HG03378 (cell line): ENCODE measurements at regions not wholly inside any gene's neighbourhood (a gene's known extent, or its start where the extent isn't known, plus 50 kb on each side); places are given as distances from the start of the nearest gene placed in this dataset.

Experiments used
- ATAC-seq: cut with Tn5 transposase; IDR thresholded peaks from one replicate; pipeline ENCODE4 v1.9.1; 2021; ENCODE audit warnings: mild to moderate bottlenecking, moderate library complexity; ENCODE audit not compliant: unreplicated experiment

GRCh38 chr7:96495751-96496216, 173.9 kb upstream of the SLC25A13 start:
- no peak for ATAC-seq

DNA sequence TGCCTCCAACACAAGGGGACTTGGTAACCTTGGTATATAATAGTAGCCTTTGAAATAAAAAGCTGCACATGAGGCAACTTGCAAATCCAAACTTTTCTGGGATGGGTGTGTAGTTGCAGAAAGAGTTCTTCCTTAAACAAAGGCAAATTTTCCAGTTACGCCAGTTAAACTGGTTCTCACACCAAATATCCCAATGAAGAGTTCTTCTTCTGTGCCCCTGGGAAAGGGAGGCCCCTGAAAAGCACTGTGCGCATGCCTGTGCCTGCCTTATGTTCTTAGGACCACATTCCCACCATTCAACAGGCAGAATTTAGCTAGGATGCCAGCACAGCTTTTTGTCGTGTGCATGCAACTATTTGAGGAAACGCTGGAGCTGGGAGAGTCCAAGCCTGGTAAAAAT, 164.8 kb upstream of the SLC25A13 start:
- ATAC-seq = no peak

- ATAC-seq = no peak
These were observed 162.9 kb upstream of the SLC25A13 start for GRCh38 chr7:96484845-96485244.

GRCh38 chr7:96484091-96484490, 162.2 kb upstream of the SLC25A13 start:
- no peak for ATAC-seq

DNA sequence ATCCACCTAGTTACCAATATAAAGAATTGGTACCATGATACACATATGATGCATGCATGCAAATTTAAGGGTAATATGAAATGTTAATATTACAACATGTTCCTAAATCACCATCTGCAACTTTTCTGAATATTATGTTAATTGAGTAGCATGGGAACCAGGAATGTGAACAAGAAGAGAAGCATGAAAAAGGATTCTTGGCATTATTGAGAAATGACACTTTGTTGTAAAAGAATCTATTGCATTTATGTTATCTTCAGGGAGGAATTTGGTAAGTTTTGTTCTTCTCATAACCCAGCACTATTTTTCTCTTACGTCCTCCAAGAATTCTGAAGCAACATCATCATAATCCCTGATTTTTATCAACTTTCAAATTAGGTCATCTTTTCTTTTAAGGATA, 159.9 kb upstream of the SLC25A13 start:
- ATAC-seq = no peak

GRCh38 chr7:96479015-96479645, 157.2 kb upstream of the SLC25A13 start:
- ATAC-seq = no peak

DNA sequence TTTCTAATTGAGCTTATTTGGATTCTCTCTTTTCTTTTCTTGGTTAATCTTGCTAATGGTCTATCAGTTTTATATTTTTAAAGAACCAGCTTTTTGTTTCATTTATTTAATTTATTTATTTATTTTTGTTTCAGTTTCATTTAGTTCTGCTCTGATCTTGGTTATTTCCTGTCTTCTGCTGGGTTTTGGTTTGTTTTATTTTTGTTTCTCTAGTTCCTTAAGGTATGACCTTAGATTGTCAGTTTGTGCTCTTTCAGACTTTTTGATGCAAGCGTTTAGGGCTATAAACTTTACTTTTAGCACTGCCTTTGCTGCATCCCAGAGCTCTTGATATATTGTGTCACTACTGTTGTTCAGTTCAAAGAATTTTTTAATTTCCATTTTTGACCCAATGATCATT, 149.7 kb upstream of the SLC25A13 start:
- no peak for ATAC-seq

DNA sequence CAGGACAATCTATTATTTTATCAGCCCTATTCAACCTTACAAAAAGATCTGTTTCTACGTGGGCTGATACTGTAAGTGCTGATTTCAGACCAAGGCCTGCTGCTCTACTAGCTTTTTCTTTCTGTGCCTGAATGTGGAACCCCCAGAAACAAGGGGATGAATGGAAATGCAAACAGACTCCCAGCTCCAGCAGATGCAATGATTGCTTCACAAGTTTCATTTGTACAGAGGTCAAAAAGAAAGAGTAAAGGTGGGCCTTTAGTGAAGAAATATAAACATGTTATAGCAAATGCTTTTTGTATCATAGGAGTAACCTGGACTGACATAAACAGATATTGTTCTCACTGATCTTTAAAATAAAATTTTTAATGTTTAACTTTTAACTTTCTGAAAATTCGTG, 130.2 kb upstream of the SLC25A13 start:
- no peak for ATAC-seq

DNA sequence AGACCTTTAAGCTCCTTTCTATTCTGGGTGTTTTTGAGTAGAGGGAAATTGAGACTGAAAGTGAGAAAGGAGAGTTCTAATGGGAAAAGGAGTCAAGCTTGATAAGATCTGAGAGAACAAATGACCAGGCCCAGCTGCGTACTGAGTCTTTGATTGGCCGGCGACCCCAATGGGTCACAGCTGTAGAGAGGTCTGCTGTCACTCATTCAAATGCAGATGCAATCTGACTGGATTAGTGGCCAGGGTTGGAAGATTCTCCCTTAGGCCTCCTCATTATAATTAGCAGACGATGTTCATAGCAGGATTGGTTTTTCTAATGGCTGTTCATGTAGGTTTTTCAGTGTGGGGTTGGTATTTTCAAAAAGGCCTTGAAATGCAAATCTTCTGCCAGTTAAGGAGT, 127.2 kb upstream of the SLC25A13 start:
- ATAC-seq = no peak

GRCh38 chr7:96447109-96447645, 125.3 kb upstream of the SLC25A13 start:
- ATAC-seq = no peak

DNA sequence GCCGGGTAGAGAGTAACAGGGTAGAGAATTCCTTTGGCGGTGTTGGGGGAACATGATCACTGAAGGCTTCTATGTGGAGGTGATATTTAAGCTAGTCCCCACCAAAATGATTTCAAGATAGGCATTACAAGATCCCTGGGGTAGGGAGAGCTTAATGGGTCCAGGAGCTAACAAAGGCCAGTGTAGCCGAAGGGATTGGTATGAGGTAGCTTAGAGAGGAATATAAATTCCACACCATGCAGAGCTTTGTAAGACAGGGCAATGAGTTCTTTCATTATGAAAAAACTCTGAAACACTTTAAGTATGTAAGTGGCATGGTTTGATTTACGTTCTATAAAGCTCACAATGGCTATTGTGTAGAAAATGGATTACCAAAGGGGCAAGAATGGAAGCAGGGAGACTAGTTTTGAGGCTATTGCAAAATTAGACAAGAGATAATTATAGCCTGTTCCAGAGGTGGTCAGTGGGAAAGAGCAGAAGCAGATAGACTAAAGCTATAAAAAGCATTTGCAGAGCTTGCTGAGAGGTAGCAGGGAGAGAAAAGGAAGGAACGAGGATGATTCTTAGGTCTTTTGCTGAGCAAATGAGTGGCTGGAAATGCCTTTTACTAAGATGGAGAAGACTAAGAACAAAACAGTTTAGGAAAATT, 119.7 kb upstream of the SLC25A13 start:
- no peak for ATAC-seq

DNA sequence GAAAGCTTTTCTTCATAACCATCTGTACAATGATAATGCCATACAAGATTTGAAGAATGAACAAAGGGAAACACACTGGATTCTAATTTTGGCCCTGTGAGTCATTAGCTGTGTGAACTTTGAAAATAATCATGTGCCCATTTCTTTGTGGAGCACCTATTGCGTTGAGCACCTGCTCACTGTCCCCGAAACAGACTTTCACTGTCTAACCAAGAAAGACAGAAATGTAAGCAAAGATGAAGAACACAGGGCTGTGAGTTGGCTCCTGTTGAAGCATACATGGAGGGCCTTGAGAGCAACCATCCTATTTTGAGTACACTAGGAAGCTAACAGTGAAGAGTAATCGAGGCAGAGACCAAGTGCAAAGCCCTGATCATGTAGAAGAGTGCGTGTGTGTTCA, 118.4 kb upstream of the SLC25A13 start:
- ATAC-seq = no peak

- ATAC-seq = no peak
These were observed 115.0 kb upstream of the SLC25A13 start for GRCh38 chr7:96436880-96437279.

GRCh38 chr7:96430356-96430755, 108.5 kb upstream of the SLC25A13 start:
- ATAC-seq = no peak

GRCh38 chr7:96427143-96427542, 105.2 kb upstream of the SLC25A13 start:
- no peak for ATAC-seq

DNA sequence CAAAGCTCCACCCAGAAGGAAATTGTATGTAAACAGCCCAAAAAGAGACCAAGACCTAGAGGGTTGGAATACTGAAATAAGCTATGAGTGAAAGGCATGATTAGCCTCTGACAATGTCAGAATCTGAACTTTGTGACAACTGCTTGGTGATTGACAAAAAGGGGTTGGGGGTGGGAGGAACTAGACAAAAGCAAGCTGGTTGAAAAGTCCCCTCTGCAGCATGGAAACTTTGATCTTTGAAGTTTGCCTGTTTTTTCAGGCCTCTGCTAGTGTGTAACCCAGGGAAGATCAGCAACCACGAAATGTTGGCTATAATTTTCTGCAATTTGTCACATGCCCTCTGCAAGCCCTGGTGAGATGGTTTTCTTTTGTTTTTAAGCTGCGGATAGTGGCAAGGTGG, 104.8 kb upstream of the SLC25A13 start:
- ATAC-seq = no peak

GRCh38 chr7:96426027-96426426, 104.1 kb upstream of the SLC25A13 start:
- ATAC-seq = no peak

- no peak for ATAC-seq
These were observed 102.5 kb upstream of the SLC25A13 start for GRCh38 chr7:96424411-96424810.

- no peak for ATAC-seq
These were observed 100.5 kb upstream of the SLC25A13 start for GRCh38 chr7:96422388-96422787.

GRCh38 chr7:96418581-96418980, 96.7 kb upstream of the SLC25A13 start:
- ATAC-seq = no peak

GRCh38 chr7:96417784-96418183, 95.9 kb upstream of the SLC25A13 start:
- ATAC-seq = no peak

GRCh38 chr7:96416599-96416998, 94.7 kb upstream of the SLC25A13 start:
- ATAC-seq = no peak

DNA sequence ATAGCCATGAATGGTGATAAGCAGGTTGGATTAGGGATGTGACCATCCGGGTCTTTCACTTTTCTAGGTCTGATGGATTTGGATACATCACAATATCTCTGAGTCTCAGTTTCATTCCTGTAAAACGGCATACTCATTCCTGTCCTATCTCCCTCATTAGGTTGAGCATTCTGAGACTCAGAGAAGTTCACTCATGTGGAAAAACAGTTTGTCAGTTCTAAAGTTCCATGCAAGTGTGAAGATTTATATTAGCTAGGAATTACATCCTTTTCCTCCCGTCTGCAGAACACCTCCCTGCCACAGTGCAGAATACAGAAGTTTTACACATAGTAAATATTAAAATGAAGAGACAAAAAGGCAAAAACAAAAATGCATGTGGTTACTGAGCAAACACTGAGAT, 94.2 kb upstream of the SLC25A13 start:
- ATAC-seq = no peak
